Panc1 (cell line): ENCODE measurements at regions not wholly inside any gene's neighbourhood (a gene's known extent, or its start where the extent isn't known, plus 50 kb on each side); places are given as distances from the start of the nearest gene placed in this dataset.

Source experiments
- ATAC-seq: fragments of 200-7000 bp; cut with Tn5 transposase; 2 replicates; pipeline ENCODE4 v1.9.1; 2020; ENCODE audit warnings: mild to moderate bottlenecking, moderate library complexity
- BruUV-seq: library from RNA; stranded (reverse); fragments of 400-500 nt; replicated peaks from 2 replicates; lab custom pipeline; 2021; lab: Mats Ljungman, UMichigan
- CTCF ChIA-PET: fragments of 300-600 bp; sonication (Branson Sonifier 250); formaldehyde crosslinking; loops from one replicate; lab custom pipeline; 2022; ENCODE audit warnings: antibody characterized with exemption; lab: Charles Lee
- POLR2A ChIA-PET: fragments of 300-600 bp; sonication (Branson Sonifier 250); formaldehyde crosslinking; loops from one replicate; lab custom pipeline; 2022; ENCODE audit warnings: antibody characterized with exemption; lab: Charles Lee
- DNase-seq: peaks from one replicate; pipeline ENCODE4 v3.0.0-alpha.2; 2010; ENCODE audit warnings: low read depth, low spot score
- H3K27ac ChIP-seq: 2 replicates; pipeline ENCODE4 v1.5.1; 2011; ENCODE audit warnings: mild to moderate bottlenecking, low read length, inconsistent platforms
- H3K27me3 ChIP-seq: fragments of 200-500 bp; sonication (Bioruptor generic); 2 replicates; pipeline ENCODE4 v1.6.0; 2014; ENCODE audit warnings: low read length, inconsistent platforms; ENCODE audit not compliant: control insufficient read depth, insufficient read depth
- H3K36me3 ChIP-seq: fragments of 200-500 bp; sonication (Bioruptor generic); 2 replicates; pipeline ENCODE4 v1.5.1; 2014; ENCODE audit warnings: inconsistent platforms, mild to moderate bottlenecking, low read length, moderate library complexity; ENCODE audit not compliant: control insufficient read depth, insufficient read depth
- H3K4me1 ChIP-seq: 2 replicates; pipeline ENCODE4 v1.5.1; 2011; ENCODE audit warnings: inconsistent platforms, mild to moderate bottlenecking, low read length, moderate library complexity; ENCODE audit not compliant: control insufficient read depth, insufficient read depth
- H3K4me3 ChIP-seq, 2 experiments: 2 replicates each; pipeline ENCODE4 v1.5.1; 2011 to 2012; ENCODE audit warnings: low read depth in 2 of 2, low read length in 2 of 2, mild to moderate bottlenecking in 2 of 2, inconsistent platforms in 1 of 2, moderate library complexity in 1 of 2
- H3K9me3 ChIP-seq: fragments of 200-500 bp; sonication (Bioruptor generic); 2 replicates; pipeline ENCODE4 v1.5.1; 2014; ENCODE audit warnings: low read depth, mild to moderate bottlenecking, inconsistent platforms, low read length, moderate library complexity; ENCODE audit not compliant: control insufficient read depth, insufficient read depth
- CTCF ChIP-seq: fragments of 450-650 bp; IDR thresholded peaks from 2 replicates; pipeline ENCODE4 v1.5.1; 2017; ENCODE audit warnings: mild to moderate bottlenecking
- POLR2AphosphoS5 ChIP-seq: IDR thresholded peaks from 2 replicates; pipeline ENCODE4 v1.6.1; 2012; ENCODE audit warnings: mild to moderate bottlenecking, low read depth, low read length, moderate library complexity
- SIN3A ChIP-seq: IDR thresholded peaks from 2 replicates; pipeline ENCODE4 v1.6.1; 2012; ENCODE audit warnings: low read depth, mild to moderate bottlenecking, low read length, moderate library complexity, borderline replicate concordance; ENCODE audit not compliant: insufficient read depth
- TCF7L2 ChIP-seq: IDR thresholded peaks from 2 replicates; pipeline ENCODE4 v1.6.1; 2011; ENCODE audit warnings: mild to moderate bottlenecking, low read depth, low read length, inconsistent platforms
- in situ Hi-C: cut with HindIII; loops from 2 replicates; pipeline ENCODE4 v1.10.0; 2016; ENCODE audit warnings: low sequenced_read_pairs, low pct_unique_long_range_greater_than_20kb
- intact Hi-C: fragments of 100-400 bp; cut with micrococcal nuclease; formaldehyde crosslinking; loops from one replicate; pipeline ENCODE4 v1.10.0; 2022; ENCODE audit not compliant: unreplicated experiment
- TF ChIP-seq, protein P1 (sequence below), 2 experiments: IDR thresholded peaks; 2 replicates each; pipeline ENCODE4 v1.6.1; 2011 to 2012; ENCODE audit warnings: low read depth in 2 of 2, control low read depth in 1 of 2, low read length in 1 of 2, mild to moderate bottlenecking in 1 of 2, moderate library complexity in 1 of 2; ENCODE audit not compliant: insufficient read depth in 1 of 2

DNA sequence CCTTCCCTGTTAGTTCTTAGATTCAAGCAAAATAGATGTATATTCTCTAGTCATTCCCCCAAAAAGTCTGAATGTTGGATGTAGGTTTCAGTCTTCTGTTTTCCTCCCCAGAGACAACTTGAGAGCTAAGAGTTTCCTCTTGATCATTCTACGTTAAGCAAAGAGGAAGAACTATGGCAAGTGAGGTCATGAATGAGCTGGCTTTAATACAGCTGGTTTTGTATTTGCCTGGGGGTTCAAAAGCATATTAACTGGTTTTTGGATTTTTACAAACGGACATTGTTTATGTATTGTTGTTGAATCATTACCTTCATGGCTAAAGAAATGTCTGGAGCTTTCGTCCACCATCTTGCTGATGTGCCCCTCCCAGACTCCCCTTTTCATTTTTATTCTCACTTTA is 916.7 kb upstream of the POU3F4 start:
- intact Hi-C loops, result no loop called here

GRCh38 chrX:82626978-82627377 is 881.1 kb upstream of the POU3F4 start:
- H3K27ac ChIP-seq, result no peak overlapping the region
- H3K4me1 ChIP-seq, result no peaks in the 10 kb centered on the region
- ChIA-PET CTCF (no interaction called here), POLR2A (no interaction called here)
- no peaks in the 10 kb centered on the region for H3K9me3 ChIP-seq
- no peak overlapping the region for H3K4me3 ChIP-seq
- H3K27me3 ChIP-seq, result no peaks in the 10 kb centered on the region
- in situ Hi-C loops, result no loop called here
- DNase-seq, result no peak
- BruUV-seq, result no TSS peak
- intact Hi-C loops, result no loop called here
- no peak for TF ChIP-seq POLR2AphosphoS5
- TF ChIP-seq CTCF, result no peak
- TF ChIP-seq SIN3A, result no peak
- TF ChIP-seq, protein P1, sequence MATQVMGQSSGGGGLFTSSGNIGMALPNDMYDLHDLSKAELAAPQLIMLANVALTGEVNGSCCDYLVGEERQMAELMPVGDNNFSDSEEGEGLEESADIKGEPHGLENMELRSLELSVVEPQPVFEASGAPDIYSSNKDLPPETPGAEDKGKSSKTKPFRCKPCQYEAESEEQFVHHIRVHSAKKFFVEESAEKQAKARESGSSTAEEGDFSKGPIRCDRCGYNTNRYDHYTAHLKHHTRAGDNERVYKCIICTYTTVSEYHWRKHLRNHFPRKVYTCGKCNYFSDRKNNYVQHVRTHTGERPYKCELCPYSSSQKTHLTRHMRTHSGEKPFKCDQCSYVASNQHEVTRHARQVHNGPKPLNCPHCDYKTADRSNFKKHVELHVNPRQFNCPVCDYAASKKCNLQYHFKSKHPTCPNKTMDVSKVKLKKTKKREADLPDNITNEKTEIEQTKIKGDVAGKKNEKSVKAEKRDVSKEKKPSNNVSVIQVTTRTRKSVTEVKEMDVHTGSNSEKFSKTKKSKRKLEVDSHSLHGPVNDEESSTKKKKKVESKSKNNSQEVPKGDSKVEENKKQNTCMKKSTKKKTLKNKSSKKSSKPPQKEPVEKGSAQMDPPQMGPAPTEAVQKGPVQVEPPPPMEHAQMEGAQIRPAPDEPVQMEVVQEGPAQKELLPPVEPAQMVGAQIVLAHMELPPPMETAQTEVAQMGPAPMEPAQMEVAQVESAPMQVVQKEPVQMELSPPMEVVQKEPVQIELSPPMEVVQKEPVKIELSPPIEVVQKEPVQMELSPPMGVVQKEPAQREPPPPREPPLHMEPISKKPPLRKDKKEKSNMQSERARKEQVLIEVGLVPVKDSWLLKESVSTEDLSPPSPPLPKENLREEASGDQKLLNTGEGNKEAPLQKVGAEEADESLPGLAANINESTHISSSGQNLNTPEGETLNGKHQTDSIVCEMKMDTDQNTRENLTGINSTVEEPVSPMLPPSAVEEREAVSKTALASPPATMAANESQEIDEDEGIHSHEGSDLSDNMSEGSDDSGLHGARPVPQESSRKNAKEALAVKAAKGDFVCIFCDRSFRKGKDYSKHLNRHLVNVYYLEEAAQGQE (IDR thresholded peaks at IDR 0.05; ENCODE audit: insufficient read depth in 1 of 2, low read depth in 2 of 2, low read length in 1 of 2), result no peak
- TF ChIP-seq TCF7L2, result no peak
- H3K36me3 ChIP-seq, result no peaks in the 10 kb centered on the region
- ATAC-seq, result no peak

More for the DNA sequence above, 916.7 kb upstream of the POU3F4 start:
- no peak for ATAC-seq
- Histone ChIP-seq H3K36me3 (no peaks in the 10 kb centered on the region), H3K27ac (no peak overlapping the region), H3K4me1 (no peaks in the 10 kb centered on the region), H3K27me3 (no peaks in the 10 kb centered on the region), H3K9me3 (no peaks in the 10 kb centered on the region), H3K4me3 (no peak overlapping the region)
- ChIA-PET POLR2A (no interaction called here), CTCF (no interaction called here)
- in situ Hi-C loops, result no loop called here
- TF ChIP-seq TCF7L2 (no peak), CTCF (no peak), POLR2AphosphoS5 (no peak), SIN3A (no peak)
- TF ChIP-seq, protein P1 (IDR thresholded peaks at IDR 0.05; ENCODE audit: insufficient read depth in 1 of 2, low read depth in 2 of 2, low read length in 1 of 2), result no peak
- BruUV-seq, result no TSS peak
- no peak for DNase-seq
